Heart left ventricle (tissue), 13 donors: ENCODE measurements at regions not wholly inside any gene's neighbourhood (a gene's known extent, or its start where the extent isn't known, plus 50 kb on each side); places are given as distances from the start of the nearest gene placed in this dataset.

Experiments used
- POLR2A ChIP-seq, 2 donors: fragments of 450-650 bp; IDR thresholded peaks; one replicate each; pipeline ENCODE4 v1.6.1; 2017; ENCODE audit warnings: antibody characterized with exemption in 2 of 2, mild to moderate bottlenecking in 2 of 2, moderate library complexity in 2 of 2
- TF ChIP-seq, protein P1 (sequence below), 12 donors: fragments of 200-600 bp; sonication (generic) in 4 of 12; IDR thresholded peaks; one replicate each; pipeline versions ENCODE4 v1.5.0 to v1.8.0; 2018 to 2022; ENCODE audit warnings: antibody characterized with exemption in 12 of 12, mild to moderate bottlenecking in 5 of 12
- donor health status: ischemic (EF 13 %, LVEDD 7.1; RV severe dilation, severe dysfunction).
- donor health status: DM: no; HTN: yes; CAD: no.
- donor health status: DM: no; HTN: no; CAD: no.
- donor health status: ischemic (EF 25% LVEDD 6.9; RV normal size, moderate dysfunction).
- donor health status: ischemic (EF 25% LVEDD 5.7; RV mildly dilated, moderate dysfunction).
- donor health status: ischemic (EF 35%, LVEDD 5.7; RV mildly dilated, moderate dysfunction).
- donor health status: nonischemic (EF 11% LVEDD 7.7; RV severe dilation, severe dysfunction).
- donor health status: DM: yes; HTN: yes; CAD: no.
- donor health status: PGD.
- donor health status: ischemic (EF 29% LVEDD 5.4; RV normal size, mild dysfunction).
- donor health status: nonischemic (EF 23%, LVEDD 6.1; RV moderate dilation, normal function).

DNA sequence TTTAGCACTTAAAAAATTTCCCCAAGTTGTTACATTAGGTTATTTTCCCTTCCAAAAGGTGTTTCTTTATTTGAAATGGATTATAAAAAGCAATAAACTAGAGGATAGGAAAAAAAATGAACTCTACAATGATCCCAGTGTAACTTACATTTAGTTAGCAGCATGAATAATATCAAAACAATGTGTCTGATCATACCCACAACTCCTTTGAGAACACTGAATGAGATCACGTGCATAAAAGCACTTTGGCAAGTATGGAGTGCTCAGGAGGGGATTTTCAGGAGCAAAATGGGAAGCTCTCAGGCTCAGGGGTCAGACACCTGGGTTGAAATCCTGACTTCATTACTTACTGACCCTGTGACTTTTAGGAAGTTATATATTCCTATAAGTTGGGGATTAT is 369.7 kb upstream of the PROX1 start:
- TF ChIP-seq, protein P1, sequence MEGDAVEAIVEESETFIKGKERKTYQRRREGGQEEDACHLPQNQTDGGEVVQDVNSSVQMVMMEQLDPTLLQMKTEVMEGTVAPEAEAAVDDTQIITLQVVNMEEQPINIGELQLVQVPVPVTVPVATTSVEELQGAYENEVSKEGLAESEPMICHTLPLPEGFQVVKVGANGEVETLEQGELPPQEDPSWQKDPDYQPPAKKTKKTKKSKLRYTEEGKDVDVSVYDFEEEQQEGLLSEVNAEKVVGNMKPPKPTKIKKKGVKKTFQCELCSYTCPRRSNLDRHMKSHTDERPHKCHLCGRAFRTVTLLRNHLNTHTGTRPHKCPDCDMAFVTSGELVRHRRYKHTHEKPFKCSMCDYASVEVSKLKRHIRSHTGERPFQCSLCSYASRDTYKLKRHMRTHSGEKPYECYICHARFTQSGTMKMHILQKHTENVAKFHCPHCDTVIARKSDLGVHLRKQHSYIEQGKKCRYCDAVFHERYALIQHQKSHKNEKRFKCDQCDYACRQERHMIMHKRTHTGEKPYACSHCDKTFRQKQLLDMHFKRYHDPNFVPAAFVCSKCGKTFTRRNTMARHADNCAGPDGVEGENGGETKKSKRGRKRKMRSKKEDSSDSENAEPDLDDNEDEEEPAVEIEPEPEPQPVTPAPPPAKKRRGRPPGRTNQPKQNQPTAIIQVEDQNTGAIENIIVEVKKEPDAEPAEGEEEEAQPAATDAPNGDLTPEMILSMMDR (IDR thresholded peaks at IDR 0.05) = no peak
- TF ChIP-seq POLR2A (IDR thresholded peaks at IDR 0.05) = no peak
